CD14-positive monocyte (primary cell): ENCODE measurements at regions not wholly inside any gene's neighbourhood (a gene's known extent, or its start where the extent isn't known, plus 50 kb on each side); places are given as distances from the start of the nearest gene placed in this dataset.

Experiments used
- DNase-seq, 3 donors: peaks; one replicate each; pipeline ENCODE4 v3.0.0-alpha.2; 2011 to 2022
- H2AFZ ChIP-seq: 2 replicates; pipeline ENCODE4 v1.6.0; 2012; ENCODE audit warnings: mild to moderate bottlenecking, low read depth, low read length, inconsistent platforms; ENCODE audit not compliant: insufficient read depth, poor library complexity, severe bottlenecking
- H3K27ac ChIP-seq, 2 donors: 1 replicate in 1 of 2; 2 replicates in 1 of 2; pipeline ENCODE4 v1.5.1; 2012 to 2013; ENCODE audit warnings: low read length in 2 of 2, control low read depth in 1 of 2, inconsistent platforms in 1 of 2, low read depth in 1 of 2, mild to moderate bottlenecking in 1 of 2
- H3K27me3 ChIP-seq, 2 donors: one replicate each; pipeline versions ENCODE4 v1.6.0 to v1.6.1; 2011 to 2013; ENCODE audit warnings: low read length in 2 of 2; ENCODE audit not compliant: control insufficient read depth in 2 of 2, insufficient read depth in 2 of 2
- H3K36me3 ChIP-seq, 2 donors: replicated peaks in 1 of 2; 1 replicate in 1 of 2; 2 replicates in 1 of 2; pipeline versions ENCODE4 v1.5.1 to v1.6.1; 2012 to 2013; ENCODE audit warnings: low read length in 2 of 2, control low read depth in 1 of 2, inconsistent platforms in 1 of 2, mild to moderate bottlenecking in 1 of 2; ENCODE audit not compliant: insufficient read depth in 2 of 2, control insufficient read depth in 1 of 2
- H3K4me1 ChIP-seq, 2 donors: 1 replicate in 1 of 2; 2 replicates in 1 of 2; pipeline versions ENCODE4 v1.5.1 to v1.6.1; 2012 to 2013; ENCODE audit warnings: low read length in 2 of 2, control low read depth in 1 of 2, inconsistent platforms in 1 of 2, mild to moderate bottlenecking in 1 of 2, moderate library complexity in 1 of 2; ENCODE audit not compliant: insufficient read depth in 2 of 2, control insufficient read depth in 1 of 2
- H3K4me2 ChIP-seq: replicated peaks from 2 replicates; pipeline ENCODE3; 2012; ENCODE audit warnings: low read length, moderate library complexity, mild to moderate bottlenecking; ENCODE audit not compliant: poor library complexity, severe bottlenecking; ENCODE audit errors: extremely low read depth
- H3K4me3 ChIP-seq, 3 experiments: fragments of 200-600 bp in 1 of 3; sonication (generic) in 1 of 3; replicated peaks in 1 of 3; 1 replicate in 2 of 3; 2 replicates in 1 of 3; pipeline ENCODE4 v1.5.1; 2011 to 2013; ENCODE audit warnings: low read length in 3 of 3, mild to moderate bottlenecking in 3 of 3, control low read depth in 2 of 3, low read depth in 2 of 3, inconsistent platforms in 1 of 3, moderate library complexity in 1 of 3
- H3K79me2 ChIP-seq: 2 replicates; pipeline ENCODE4 v1.6.0; 2012; ENCODE audit warnings: mild to moderate bottlenecking, control low read depth, inconsistent platforms, low read length, moderate library complexity; ENCODE audit not compliant: insufficient read depth
- H3K9ac ChIP-seq: 2 replicates; pipeline ENCODE4 v1.6.0; 2017; ENCODE audit warnings: low read length, mild to moderate bottlenecking; ENCODE audit not compliant: insufficient read depth, poor library complexity, severe bottlenecking
- H3K9me3 ChIP-seq, 2 donors: replicated peaks in 1 of 2; 1 replicate in 1 of 2; 2 replicates in 1 of 2; pipeline versions ENCODE4 v1.5.1 to v1.6.1; 2012 to 2013; ENCODE audit warnings: low read length in 2 of 2, control low read depth in 1 of 2; ENCODE audit not compliant: control insufficient read depth in 1 of 2, insufficient read depth in 1 of 2
- H4K20me1 ChIP-seq: 2 replicates; pipeline ENCODE4 v1.6.0; 2012; ENCODE audit warnings: mild to moderate bottlenecking, low read length, control low read depth, moderate library complexity; ENCODE audit not compliant: insufficient read depth
- H3K27ac Mint-ChIP-seq, 7 donors: one replicate each; pipeline ENCODE4 v1.8.0; 2020; ENCODE audit warnings: mild to moderate bottlenecking in 7 of 7, mixed read lengths in 7 of 7, moderate library complexity in 6 of 7, inconsistent platforms in 2 of 7
- H3K27me3 Mint-ChIP-seq, 3 donors: one replicate each; pipeline ENCODE4 v1.8.0; 2021 to 2022; ENCODE audit warnings: low read depth in 3 of 3, mild to moderate bottlenecking in 3 of 3, mixed read lengths in 3 of 3, moderate library complexity in 3 of 3, inconsistent platforms in 1 of 3
- H3K36me3 Mint-ChIP-seq, 2 donors: one replicate each; pipeline ENCODE4 v1.8.0; 2020; ENCODE audit warnings: mixed read lengths in 2 of 2, inconsistent platforms in 1 of 2, mild to moderate bottlenecking in 1 of 2
- H3K4me1 Mint-ChIP-seq: one replicate; pipeline ENCODE4 v1.8.0; 2020; ENCODE audit warnings: mild to moderate bottlenecking, mixed read lengths
- H3K4me3 Mint-ChIP-seq, 2 donors: one replicate each; pipeline ENCODE4 v1.8.0; 2020; ENCODE audit warnings: mild to moderate bottlenecking in 2 of 2, mixed read lengths in 2 of 2, moderate library complexity in 1 of 2
- H3K9me3 Mint-ChIP-seq, 7 donors: one replicate each; pipeline ENCODE4 v1.8.0; 2020 to 2022; ENCODE audit warnings: mixed read lengths in 7 of 7, mild to moderate bottlenecking in 6 of 7, moderate library complexity in 6 of 7, inconsistent platforms in 2 of 7
- CTCF ChIP-seq: fragments of 200-600 bp; IDR thresholded peaks from one replicate; pipeline ENCODE4 v1.8.0; 2022; ENCODE audit warnings: antibody characterized with exemption, mild to moderate bottlenecking
- WGBS: methylation state at CpG from one replicate; pipeline ENCODE4 v1.1.5; 2013; ENCODE audit warnings: missing lambda C conversion rate; ENCODE audit not compliant: insufficient coverage; 5-methylcytosine and 5-hydroxymethylcytosine counted together
- intact Hi-C, 2 donors: fragments of 100-400 bp; cut with micrococcal nuclease; formaldehyde crosslinking; loops; one replicate each; pipeline versions ENCODE4 v1.15.0 to v1.15.1; 2023

GRCh38 chr2:118505436-118505835, 342.0 kb downstream of the EN1 start:
- Histone ChIP-seq H3K27me3 (peaks cover 0 to 2% of the 10 kb centered on the region in 2 donors), H4K20me1 (no peaks in the 10 kb centered on the region), H3K79me2 (no peaks in the 10 kb centered on the region), H3K4me3 (no peak overlapping the region), H2AFZ (no peak overlapping the region), H3K9me3 (no peaks in the 10 kb centered on the region), H3K36me3 (no peaks in the 10 kb centered on the region), H3K4me1 (no peaks in the 10 kb centered on the region), H3K4me2 (no peak overlapping the region), H3K9ac (no peak overlapping the region), H3K27ac (no peak overlapping the region)
- Mint-ChIP-seq H3K36me3 (no peaks in the 10 kb centered on the region), H3K4me3 (no peak overlapping the region), H3K9me3 (peaks cover 0 to 2% (median 0%) of the 10 kb centered on the region in 7 donors), H3K27me3 (peaks cover 0 to 8% (median 4%) of the 10 kb centered on the region in 3 donors), H3K4me1 (no peaks in the 10 kb centered on the region), H3K27ac (no peak overlapping the region)
- no CpG with 5 or more reads among the region's 2 CpGs for WGBS
- DNase-seq, result no peak
- intact Hi-C loops, result no loop called here
- no peak for TF ChIP-seq CTCF

GRCh38 chr2:118502106-118502505, 345.3 kb downstream of the EN1 start:
- no peak for DNase-seq
- Mint-ChIP-seq H3K9me3 (peaks cover 0 to 2% (median 0%) of the 10 kb centered on the region in 7 donors), H3K27ac (no peak overlapping the region), H3K36me3 (no peaks in the 10 kb centered on the region), H3K27me3 (peaks cover 0 to 8% (median 3%) of the 10 kb centered on the region in 3 donors), H3K4me1 (no peaks in the 10 kb centered on the region), H3K4me3 (no peak overlapping the region)
- no peak overlapping the region for H3K4me2 ChIP-seq
- H3K36me3 ChIP-seq, result no peaks in the 10 kb centered on the region
- WGBS, result 88% methylated on average over 1 of the region's 2 CpGs
- intact Hi-C loops, result no loop called here
- H4K20me1 ChIP-seq, result no peaks in the 10 kb centered on the region
- no peaks in the 10 kb centered on the region for H3K79me2 ChIP-seq
- no peak overlapping the region for H3K4me3 ChIP-seq
- no peak overlapping the region for H3K27ac ChIP-seq
- no peak overlapping the region for H2AFZ ChIP-seq
- no peaks in the 10 kb centered on the region for H3K4me1 ChIP-seq
- H3K9ac ChIP-seq, result no peak overlapping the region
- H3K9me3 ChIP-seq, result no peaks in the 10 kb centered on the region
- no peak for TF ChIP-seq CTCF
- H3K27me3 ChIP-seq, result peaks cover 0 to 2% of the 10 kb centered on the region in 2 donors
